ENCODE measurements at regions not wholly inside any gene's neighbourhood (a gene's known extent, or its start where the extent isn't known, plus 50 kb on each side); places are given as distances from the start of the nearest gene placed in this dataset.

DNA sequence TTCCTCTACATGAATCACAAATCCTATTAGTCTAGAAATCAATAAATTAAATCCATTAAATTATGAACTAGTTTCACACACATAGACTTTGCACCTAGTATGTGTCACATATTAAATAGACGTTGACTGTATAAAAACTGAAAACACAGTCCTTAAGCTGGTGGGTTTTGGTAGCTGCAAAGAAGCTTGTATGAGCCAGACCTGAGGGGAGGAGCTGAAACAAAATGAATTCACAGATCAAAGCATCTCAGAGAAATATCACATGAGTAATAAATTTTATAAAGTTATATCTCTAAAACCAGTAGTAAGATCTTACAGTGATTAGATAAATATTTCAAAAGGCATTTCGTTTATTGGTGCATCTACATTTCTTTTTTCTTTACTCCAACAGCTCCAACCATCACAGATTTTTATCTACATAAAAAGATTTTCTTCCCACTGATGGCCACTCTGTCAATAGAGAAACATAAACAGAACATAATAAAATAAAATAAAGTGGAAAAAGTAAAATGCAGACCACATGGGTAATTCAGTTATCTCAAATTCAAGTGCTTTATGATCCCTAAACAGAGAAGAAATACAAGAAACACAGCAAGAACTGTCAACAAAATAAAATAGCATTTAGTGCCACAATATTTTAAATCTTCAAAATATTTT is 420.0 kb upstream of the CYRIA start:
- H3K9me2 ChIP-seq (ENCODE audit: insufficient read depth): no peaks in the 10 kb centered on the region
- CTCF ChIA-PET: no interaction called here
- no peaks in the 10 kb centered on the region for H3K79me2 ChIP-seq (ENCODE audit: insufficient read depth, low read length)
- H3K4me2 ChIP-seq (ENCODE audit: low read length): no peak overlapping the region
- no TSS peak for BruUV-seq (replicated peaks)
- POLR2A ChIA-PET: no interaction called here
- peaks cover 21% of the 10 kb centered on the region for H3K27me3 ChIP-seq (ENCODE audit: insufficient read depth, low read length)
- RAD21 ChIA-PET (ENCODE audit: low non-redundant PET in 1 of 2, low total read pairs in 2 of 2, uncharacterized antibody in 2 of 2, unreplicated experiment in 2 of 2): no interaction called here
- H3K9me3 ChIP-seq (ENCODE audit: control insufficient read depth in 1 of 2, insufficient read depth in 1 of 2, low read depth in 1 of 2, low read length in 2 of 2): no peaks in the 10 kb centered on the region
- TF ChIP-seq ZFX (IDR thresholded peaks at IDR 0.05): no peak
- TF ChIP-seq JUND (IDR thresholded peaks at IDR 0.05): no peak
- TF ChIP-seq, protein P1, sequence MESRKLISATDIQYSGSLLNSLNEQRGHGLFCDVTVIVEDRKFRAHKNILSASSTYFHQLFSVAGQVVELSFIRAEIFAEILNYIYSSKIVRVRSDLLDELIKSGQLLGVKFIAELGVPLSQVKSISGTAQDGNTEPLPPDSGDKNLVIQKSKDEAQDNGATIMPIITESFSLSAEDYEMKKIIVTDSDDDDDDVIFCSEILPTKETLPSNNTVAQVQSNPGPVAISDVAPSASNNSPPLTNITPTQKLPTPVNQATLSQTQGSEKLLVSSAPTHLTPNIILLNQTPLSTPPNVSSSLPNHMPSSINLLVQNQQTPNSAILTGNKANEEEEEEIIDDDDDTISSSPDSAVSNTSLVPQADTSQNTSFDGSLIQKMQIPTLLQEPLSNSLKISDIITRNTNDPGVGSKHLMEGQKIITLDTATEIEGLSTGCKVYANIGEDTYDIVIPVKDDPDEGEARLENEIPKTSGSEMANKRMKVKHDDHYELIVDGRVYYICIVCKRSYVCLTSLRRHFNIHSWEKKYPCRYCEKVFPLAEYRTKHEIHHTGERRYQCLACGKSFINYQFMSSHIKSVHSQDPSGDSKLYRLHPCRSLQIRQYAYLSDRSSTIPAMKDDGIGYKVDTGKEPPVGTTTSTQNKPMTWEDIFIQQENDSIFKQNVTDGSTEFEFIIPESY (IDR thresholded peaks at IDR 0.05; ENCODE audit: extremely low read depth, insufficient replicate concordance, low read length): no peak
- no peak for TF ChIP-seq YY1 (IDR thresholded peaks at IDR 0.05; ENCODE audit: extremely low read depth, insufficient replicate concordance, low read depth, low read length)
- no peak overlapping the region for H3K27ac ChIP-seq (ENCODE audit: low read depth, low read length)
- ATAC-seq (no peak), DNase-seq (ENCODE audit: low read depth, low spot score) (no peak)
- intact Hi-C loops (cut with micrococcal nuclease): no loop called here
- no peak overlapping the region for H3K4me3 ChIP-seq (replicated peaks in 1 of 2; ENCODE audit: low read depth in 1 of 2, low read length in 2 of 2)
- no peak overlapping the region for H3K9ac ChIP-seq (ENCODE audit: low read length)
- H3K36me3 ChIP-seq (ENCODE audit: control insufficient read depth in 1 of 2, insufficient read depth in 2 of 2, low read length in 2 of 2): no peaks in the 10 kb centered on the region
- H2AFZ ChIP-seq (ENCODE audit: low read depth, low read length, poor library complexity, severe bottlenecking): no peak overlapping the region
- no peaks in the 10 kb centered on the region for H3K4me1 ChIP-seq (ENCODE audit: control insufficient read depth in 1 of 2, insufficient read depth in 2 of 2, low read length in 2 of 2)
- no peaks in the 10 kb centered on the region for H4K20me1 ChIP-seq (ENCODE audit: insufficient read depth)

DNA sequence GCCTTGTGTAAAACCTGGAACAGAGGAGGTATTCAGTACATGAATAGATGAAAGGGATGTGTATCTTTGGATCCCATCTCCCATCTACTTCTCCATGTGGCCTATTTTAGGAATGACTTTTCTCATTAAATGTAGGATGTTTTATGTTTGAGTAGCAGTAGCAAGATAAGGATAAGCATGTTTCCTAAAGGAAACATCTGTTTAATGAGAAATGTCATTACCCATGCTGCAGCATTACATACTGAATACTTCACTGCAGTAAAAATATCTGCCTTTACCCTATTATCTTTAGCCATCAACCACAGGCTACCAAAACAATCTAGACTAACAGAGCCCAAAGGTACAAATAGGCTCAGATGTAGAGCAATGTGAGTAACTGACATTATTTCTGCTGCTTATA is 419.2 kb upstream of the CYRIA start:
- no peaks in the 10 kb centered on the region for H3K9me3 ChIP-seq (ENCODE audit: control insufficient read depth in 1 of 2, insufficient read depth in 1 of 2, low read depth in 1 of 2, low read length in 2 of 2)
- POLR2A ChIA-PET: no interaction called here
- H2AFZ ChIP-seq (ENCODE audit: low read depth, low read length, poor library complexity, severe bottlenecking): no peak overlapping the region
- H3K27me3 ChIP-seq (ENCODE audit: insufficient read depth, low read length): peaks cover 21% of the 10 kb centered on the region
- no peak for ATAC-seq
- TF ChIP-seq, protein P1 (IDR thresholded peaks at IDR 0.05; ENCODE audit: extremely low read depth, insufficient replicate concordance, low read length): no peak
- TF ChIP-seq EGR1 (IDR thresholded peaks at IDR 0.05; ENCODE audit: low read depth) (no peak), POLR2A (IDR thresholded peaks at IDR 0.05; ENCODE audit: borderline replicate concordance, extremely low read depth, insufficient read depth, insufficient read length) (no peak), ELF1 (IDR thresholded peaks at IDR 0.05; ENCODE audit: borderline replicate concordance, low read depth) (no peak), CEBPB (IDR thresholded peaks at IDR 0.05; ENCODE audit: low read depth) (no peak), EZH2phosphoT487 (IDR thresholded peaks at IDR 0.05; ENCODE audit: borderline replicate concordance) (no peak), ZFX (IDR thresholded peaks at IDR 0.05) (no peak), EZH2 (IDR thresholded peaks at IDR 0.05) (no peak), SRF (IDR thresholded peaks at IDR 0.05; ENCODE audit: low read depth) (no peak), ZNF274 (IDR thresholded peaks at IDR 0.05; ENCODE audit: low read depth, low read length) (no peak)
- TF ChIP-seq, protein P2, sequence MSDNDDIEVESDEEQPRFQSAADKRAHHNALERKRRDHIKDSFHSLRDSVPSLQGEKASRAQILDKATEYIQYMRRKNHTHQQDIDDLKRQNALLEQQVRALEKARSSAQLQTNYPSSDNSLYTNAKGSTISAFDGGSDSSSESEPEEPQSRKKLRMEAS (IDR thresholded peaks at IDR 0.05): no peak
- TF ChIP-seq, protein P3, sequence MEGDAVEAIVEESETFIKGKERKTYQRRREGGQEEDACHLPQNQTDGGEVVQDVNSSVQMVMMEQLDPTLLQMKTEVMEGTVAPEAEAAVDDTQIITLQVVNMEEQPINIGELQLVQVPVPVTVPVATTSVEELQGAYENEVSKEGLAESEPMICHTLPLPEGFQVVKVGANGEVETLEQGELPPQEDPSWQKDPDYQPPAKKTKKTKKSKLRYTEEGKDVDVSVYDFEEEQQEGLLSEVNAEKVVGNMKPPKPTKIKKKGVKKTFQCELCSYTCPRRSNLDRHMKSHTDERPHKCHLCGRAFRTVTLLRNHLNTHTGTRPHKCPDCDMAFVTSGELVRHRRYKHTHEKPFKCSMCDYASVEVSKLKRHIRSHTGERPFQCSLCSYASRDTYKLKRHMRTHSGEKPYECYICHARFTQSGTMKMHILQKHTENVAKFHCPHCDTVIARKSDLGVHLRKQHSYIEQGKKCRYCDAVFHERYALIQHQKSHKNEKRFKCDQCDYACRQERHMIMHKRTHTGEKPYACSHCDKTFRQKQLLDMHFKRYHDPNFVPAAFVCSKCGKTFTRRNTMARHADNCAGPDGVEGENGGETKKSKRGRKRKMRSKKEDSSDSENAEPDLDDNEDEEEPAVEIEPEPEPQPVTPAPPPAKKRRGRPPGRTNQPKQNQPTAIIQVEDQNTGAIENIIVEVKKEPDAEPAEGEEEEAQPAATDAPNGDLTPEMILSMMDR (IDR thresholded peaks at IDR 0.05 in 2 of 3, conservative IDR thresholded peaks at IDR 0.05 in 1 of 3; ENCODE audit: borderline replicate concordance in 1 of 3, insufficient read depth in 1 of 3, low read depth in 2 of 3, low read length in 2 of 3): no peak
- no TSS peak for BruUV-seq (replicated peaks)
- H3K79me2 ChIP-seq (ENCODE audit: insufficient read depth, low read length): no peaks in the 10 kb centered on the region
- no peaks in the 10 kb centered on the region for H3K4me1 ChIP-seq (ENCODE audit: control insufficient read depth in 1 of 2, insufficient read depth in 2 of 2, low read length in 2 of 2)
- H3K9ac ChIP-seq (ENCODE audit: low read length): no peak overlapping the region
- CTCF ChIA-PET: no interaction called here
- no peak overlapping the region for H3K4me3 ChIP-seq (replicated peaks in 1 of 2; ENCODE audit: low read depth in 1 of 2, low read length in 2 of 2)
- intact Hi-C loops (cut with micrococcal nuclease): no loop called here
- H3K27ac ChIP-seq (ENCODE audit: low read depth, low read length): no peak overlapping the region
- H4K20me1 ChIP-seq (ENCODE audit: insufficient read depth): no peaks in the 10 kb centered on the region
- DNase-seq (ENCODE audit: low read depth, low spot score): no peak
- H3K4me2 ChIP-seq (ENCODE audit: low read length): no peak overlapping the region
- RAD21 ChIA-PET (ENCODE audit: low non-redundant PET in 1 of 2, low total read pairs in 2 of 2, uncharacterized antibody in 2 of 2, unreplicated experiment in 2 of 2): no interaction called here
- H3K9me2 ChIP-seq (ENCODE audit: insufficient read depth): no peaks in the 10 kb centered on the region
- H3K36me3 ChIP-seq (ENCODE audit: control insufficient read depth in 1 of 2, insufficient read depth in 2 of 2, low read length in 2 of 2): no peaks in the 10 kb centered on the region

Data from HCT116 (cell line).